Stimulated activated CD4-positive, alpha-beta T cell treated with anti-CD3 and anti-CD28 coated beads, Interleukin-1b, Interleukin-23, amount 100 ng/mL, for 1 hour (primary cell): ENCODE measurements at regions not wholly inside any gene's neighbourhood (a gene's known extent, or its start where the extent isn't known, plus 50 kb on each side); places are given as distances from the start of the nearest gene placed in this dataset.

Experiments used
- DNase-seq, 2 donors: peaks; one replicate each; pipeline ENCODE4 v3.0.0-alpha.2; 2020; ENCODE audit warnings: low read depth in 2 of 2

DNA sequence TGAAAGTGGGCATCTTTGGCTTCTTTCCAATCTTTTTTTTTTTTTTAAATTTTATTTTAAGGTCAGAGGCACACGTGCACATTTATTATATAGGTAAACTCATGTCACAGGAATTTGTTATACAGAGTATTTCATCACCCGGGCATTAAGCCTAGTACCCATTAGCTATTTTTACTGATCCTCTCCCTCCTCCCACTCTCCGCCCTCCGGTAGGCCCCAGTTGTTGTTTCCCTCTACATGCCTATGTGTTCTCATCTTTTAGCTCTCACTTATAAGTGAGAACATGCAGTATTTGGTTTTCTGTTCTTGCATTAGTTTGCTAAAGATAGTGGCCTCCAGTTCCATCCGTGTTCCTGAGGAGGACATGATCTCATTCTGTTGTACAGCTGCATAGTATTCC is 108.5 kb downstream of the CYB561 start:
- no peak for DNase-seq

DNA sequence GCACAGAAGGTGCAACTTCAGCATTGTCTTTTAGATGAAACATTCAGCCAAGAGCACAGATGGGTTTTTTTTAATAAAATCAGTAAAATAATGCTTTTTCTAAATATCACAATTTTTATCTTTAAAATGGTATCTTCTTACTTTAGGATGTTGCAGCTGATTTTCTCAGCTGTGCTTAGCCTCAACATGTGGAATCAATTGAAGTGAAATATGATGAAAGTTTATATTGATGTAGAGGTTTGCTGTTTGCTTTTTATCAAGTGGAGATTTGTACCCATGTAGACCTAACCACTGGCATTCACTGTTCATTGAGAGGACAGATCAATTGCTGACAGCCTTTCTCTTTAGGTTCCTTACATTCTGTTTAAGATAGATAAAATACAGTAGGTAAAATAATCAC is 107.8 kb downstream of the CYB561 start:
- DNase-seq: no peak

DNA sequence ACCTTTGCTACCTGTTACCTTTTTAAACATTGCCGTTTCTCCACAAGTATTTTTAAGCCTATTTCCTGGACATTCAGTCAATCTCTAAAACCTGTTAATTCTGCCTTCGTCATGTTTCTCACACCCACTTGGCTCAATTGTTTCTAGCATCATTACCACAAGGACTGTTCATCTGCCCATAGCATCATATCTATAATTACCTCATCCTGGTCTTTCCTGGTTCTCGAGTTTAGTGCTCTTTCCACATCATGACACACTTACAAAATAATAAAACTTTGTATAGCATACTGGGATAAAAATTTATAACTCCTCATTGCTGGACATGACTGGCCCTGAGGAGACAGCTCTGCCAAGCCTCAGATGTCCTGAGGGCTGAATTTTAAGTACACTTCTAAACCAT is 104.8 kb downstream of the CYB561 start:
- no peak for DNase-seq

DNA sequence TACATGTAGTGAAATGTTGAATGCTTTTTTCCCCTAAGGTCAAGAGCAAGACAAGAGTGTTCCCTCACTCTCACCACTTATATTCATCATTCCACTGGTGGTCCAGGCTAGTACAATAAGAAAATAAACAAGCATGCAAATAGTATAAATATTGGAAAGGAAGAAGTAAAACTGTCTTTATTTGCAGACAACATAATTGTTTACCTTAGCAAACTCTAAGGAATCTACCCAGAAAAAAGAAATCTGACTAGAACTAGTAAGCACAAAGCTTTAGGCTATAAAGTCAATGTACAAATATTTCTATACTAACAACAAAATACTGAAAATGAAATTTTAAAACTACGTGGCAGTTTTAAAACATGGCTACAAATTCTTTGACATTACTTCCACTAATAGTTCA is 101.7 kb downstream of the CYB561 start:
- DNase-seq: no peak

DNA sequence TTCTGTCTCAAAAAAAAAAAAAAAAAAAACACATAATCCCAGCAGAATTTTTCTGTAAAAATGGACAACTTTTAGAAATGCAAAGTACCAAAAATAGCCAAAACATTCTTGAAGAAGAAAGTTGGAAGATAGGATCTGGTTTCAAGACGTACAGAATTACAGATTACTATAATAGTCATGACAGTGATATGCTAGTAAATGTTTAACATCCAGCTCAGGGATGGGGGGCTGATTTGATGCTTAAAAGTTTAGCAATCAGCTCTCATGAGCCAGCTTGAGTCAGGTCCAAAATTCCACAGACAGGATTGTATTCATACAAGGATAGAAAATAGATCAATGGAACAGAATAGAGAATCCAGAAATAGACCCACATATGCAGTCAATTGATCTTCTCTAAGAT is 100.5 kb downstream of the CYB561 start:
- DNase-seq: no peak

DNA sequence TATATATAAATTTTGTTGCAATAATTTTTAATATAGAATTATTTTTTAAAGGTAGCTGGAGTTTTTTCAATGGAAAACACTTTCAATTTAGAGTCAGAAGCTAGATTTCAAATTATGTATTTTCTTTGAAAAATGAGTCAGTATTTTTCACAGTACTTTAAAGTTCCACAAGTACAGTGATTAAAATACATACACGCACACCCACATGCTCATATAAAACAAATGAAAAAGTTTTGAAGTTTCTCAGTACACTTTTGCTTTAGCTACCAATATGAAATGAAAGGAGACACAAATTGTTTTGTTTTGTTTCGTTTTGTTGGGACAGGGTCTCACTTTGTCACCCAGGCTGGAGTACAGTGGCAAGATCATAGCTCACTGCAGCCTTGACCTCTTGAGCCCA is 98.6 kb downstream of the CYB561 start:
- DNase-seq: no peak

DNA sequence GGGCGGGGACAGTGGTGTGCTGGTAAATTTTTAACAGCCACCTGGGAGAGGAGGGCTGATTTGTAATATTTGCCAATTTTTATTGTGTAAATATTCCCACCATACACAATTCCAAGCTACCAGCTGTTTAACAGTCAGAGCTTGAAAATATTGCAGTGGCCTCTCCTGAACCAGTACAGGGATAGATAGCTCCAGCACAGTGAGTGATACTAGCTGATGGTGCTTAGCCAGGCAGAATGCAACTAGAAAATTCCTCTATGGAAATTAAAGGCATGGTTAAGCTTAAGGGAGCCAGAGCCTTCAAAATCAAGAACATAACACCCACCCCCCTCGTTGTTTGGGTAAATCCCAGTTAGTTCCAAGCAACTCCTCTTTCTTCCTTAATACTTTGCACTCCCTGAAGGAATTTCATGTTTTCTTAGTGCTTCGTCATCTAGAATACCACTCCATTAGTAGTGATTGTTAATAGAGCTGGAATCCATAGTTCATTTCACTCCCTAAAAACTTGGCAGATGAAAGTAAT is 96.6 kb downstream of the CYB561 start:
- no peak for DNase-seq

DNA sequence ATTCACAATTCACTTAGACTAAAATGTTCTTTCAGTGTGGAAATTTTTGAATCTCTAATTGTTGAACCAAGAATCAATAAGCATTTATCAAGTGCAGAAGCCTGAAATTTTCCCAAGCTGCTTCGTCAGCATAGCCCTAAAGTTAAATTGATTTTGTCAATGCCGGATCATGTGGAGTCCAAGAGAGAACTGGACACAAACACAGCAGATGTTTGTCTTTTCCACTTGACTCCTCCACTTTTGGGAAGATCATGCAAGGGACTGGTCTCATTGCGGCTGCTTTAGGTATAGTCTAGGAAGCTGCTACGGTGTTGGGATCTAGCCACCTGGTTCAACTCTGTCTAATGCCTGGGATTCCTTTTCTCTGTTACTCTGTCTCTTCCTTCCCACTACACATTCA is 95.7 kb downstream of the CYB561 start:
- DNase-seq: no peak

DNA sequence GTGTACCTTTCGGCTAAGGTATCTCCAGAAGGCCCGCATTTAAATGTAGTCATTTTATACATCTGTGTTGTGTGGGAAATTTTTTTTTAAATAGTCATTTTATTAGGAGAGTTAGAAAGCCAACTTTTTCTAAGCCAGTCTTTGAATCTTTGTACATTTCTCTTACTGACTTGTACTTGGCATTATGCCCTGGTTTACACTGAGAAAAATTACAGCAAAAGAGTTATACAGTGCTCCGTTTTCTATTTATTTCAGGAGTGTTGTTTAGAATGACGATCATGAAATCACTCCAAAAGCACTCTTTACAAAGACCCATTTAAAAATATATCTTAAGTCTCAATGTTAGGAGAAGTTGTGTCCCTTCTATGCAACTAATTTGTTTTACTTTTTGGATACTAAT is 91.8 kb downstream of the CYB561 start:
- DNase-seq: no peak

DNA sequence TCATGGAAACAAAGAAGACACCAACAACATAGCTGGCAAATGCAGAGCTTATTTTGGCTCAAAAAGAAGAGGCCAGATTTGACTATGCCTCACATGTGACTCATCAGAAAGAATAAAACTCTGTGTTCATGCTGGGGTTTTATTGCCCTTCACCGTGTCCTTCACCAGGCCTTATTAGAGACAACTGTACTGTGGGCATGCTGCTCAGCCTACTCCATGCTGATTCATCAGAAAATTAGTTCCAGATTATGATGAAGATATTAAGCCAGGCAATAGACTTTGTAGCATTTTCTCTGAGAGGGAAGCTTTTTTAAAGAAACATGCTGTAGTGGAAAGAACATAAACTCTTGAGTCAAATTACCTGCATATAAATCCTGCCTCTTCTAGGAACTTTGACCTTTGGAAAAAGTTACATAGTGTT is 89.8 kb downstream of the CYB561 start:
- no peak for DNase-seq

DNA sequence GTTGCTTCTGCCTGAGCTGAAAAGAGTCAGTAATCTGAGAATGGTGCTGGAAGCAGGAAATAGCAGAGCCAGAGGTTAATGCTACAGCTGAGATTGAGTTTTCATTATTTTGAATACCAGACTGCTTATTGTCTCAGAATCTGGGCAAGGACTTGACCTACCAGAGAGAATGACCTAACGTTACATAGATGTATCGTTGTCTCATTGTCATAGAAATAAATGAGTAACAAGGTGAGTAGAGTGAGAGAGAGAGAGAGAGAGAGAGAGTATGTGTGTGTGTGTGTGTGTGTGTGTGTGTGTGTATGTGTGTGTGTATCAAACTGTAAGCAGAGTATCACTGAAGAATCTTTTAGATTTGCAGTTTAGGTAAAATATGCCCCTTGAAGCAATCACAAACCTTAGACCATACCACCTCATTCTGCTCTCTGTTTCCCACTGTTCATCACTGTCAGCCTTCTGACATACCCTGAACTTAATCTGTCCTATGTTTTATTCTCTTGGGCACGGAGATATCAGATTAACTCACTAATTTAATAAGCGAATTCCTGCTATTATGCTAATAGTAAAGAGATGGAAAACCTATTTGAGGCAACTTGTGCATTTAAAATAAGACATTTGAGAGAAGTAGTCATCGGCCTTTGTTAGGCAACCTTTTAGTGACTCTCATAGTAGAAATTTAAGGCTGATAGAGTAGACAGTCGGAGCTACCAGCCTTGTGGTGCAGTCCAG is 87.8 kb downstream of the CYB561 start:
- DNase-seq: no peak

DNA sequence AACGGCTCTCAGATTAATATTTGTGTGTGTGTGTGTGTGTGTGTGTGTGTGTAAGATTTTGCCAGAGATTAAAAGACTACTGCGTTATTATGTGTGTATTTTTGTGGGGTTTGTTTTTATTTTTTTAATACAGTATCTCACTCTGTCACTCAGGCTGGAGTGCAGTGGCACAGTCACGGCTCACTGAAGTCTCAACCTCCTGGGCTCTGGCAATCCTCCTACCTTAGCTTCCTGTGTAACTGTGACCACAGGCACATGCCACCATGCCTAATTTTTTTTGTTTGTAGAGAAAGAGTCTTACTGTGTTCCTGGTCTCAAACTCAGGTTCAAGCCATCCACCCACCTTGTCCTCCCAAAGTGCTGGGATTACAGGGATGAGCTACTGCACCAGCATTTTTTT is 87.2 kb downstream of the CYB561 start:
- DNase-seq: no peak

DNA sequence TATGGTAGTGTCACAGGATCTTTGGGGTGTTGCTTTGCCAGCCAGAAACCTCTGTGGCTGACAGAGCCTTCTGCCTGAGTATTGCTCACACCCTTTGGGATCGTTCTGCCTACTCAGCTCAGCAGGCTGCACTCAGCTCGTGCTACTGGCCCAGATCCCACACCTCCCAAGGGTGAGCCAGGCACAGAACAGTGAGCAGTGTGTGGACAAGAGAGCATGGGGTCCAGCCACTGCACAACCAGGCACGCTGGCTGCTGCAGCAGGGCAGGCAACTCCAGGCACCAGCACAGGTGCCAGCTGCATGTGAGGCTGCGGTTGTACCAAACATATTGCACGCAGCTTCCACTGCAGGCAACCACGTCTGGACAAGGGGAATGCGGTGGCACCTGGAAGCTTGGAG is 84.9 kb downstream of the CYB561 start:
- DNase-seq: no peak

DNA sequence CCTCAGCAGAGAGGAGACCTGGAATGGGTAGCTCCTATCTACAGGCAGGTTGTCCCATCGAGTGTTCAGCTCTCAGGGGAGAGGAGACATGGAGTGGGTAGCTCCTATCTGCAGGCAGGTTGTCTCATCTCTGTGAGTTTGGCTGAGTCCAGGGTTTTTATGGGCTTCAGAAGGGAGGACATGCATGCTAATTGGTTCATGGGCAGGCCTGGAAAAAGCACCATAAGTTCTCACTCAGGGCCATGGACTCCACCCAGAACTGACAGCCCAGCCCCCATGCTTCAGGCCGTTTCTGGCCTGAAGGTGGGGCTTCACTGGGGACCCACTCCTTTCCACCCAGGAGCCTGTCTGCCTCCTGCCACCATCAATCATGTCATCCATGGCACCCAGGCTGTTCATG is 84.0 kb downstream of the CYB561 start:
- no peak for DNase-seq

DNA sequence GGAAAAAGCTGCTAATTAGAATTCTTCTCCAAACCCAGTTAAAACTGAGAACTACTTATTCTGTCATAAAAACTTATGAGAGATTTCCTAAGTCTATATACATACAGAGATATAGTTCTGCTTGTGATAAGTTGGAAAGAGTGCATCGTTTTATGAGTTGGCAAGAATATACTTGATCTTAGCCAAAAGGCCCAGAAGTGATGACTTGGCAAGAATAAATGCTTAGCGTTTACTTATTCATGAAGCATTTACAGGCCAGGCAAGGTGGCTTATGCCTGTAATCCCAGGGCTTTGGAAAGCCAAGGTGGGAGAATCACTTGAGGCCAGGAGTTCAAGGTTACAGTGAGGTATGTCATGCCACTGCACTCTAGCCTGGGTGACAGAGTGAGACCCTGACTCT is 81.7 kb downstream of the CYB561 start:
- DNase-seq: no peak

DNA sequence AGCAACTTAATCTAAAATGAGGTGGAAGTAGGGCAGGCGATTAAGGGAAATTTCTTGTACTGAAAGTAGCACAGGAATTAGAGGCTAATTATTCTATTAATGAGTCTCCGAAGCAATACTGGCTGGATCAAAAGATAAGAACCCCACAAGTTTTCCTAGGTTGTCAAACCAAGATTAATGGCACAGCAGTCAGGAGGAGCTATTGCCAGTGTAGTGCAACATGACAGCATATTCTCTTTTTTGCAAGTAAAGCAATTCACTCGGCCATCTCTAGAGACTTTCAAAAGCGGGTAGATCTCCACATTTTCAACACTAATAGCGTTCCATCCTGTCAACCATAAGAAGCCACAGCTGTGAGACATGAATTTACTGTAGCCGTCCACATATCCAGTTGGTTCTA is 81.2 kb downstream of the CYB561 start:
- no peak for DNase-seq

DNA sequence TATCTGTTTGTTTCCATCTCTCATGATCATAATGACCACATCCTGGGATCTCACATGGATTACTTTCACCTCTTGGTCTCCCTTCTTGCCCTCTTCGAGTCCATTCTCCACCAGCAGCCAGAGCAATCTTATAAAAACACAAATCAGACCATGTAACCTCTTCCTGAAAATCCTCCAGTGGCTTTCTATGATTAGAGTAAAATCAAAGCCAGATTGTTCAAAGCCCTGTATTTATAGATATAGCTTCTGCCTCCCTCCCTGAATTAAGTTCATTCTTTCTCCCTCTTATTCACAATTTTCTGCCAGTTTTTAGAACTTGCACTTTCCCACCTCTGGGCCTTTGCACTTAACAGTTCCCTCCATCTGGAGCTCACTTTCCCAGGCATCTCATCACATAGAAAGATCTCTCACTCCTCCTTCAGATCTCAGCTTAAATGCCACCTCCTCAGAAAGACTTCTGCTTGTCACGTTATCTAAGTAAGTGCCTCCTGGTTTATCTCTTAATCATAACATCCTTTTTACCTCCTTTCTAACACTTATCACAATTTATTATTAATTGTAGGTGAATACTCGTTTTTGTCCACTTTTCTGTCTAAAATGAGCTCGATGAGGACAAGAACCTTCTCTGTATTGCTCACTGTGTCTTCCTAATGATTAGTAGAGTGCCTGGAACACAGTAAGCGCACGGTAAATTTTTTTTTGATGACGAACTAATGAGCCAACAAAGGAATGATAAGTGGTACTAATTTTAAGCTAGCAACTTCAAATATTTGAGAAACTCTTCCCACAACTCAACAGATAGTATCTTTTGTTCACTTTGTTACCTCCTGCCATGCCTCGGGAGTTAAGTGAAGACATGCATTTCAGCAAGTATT is 80.5 kb downstream of the CYB561 start:
- no peak for DNase-seq

DNA sequence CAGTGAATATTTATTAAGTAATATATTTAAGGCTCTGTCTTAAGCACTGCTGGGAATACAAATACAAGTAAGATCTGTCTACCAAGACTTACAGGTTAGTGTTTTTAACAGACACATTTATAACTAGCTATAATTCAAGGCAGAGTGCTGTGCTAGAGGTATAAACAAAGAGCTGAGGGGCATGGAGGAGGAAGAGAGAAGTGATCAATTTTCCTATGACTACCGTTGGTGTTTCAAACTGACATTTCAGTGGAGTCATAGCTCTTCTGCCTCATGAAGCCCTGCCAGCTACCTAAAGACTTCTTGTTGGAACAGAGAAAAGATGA is 79.9 kb downstream of the CYB561 start:
- no peak for DNase-seq

DNA sequence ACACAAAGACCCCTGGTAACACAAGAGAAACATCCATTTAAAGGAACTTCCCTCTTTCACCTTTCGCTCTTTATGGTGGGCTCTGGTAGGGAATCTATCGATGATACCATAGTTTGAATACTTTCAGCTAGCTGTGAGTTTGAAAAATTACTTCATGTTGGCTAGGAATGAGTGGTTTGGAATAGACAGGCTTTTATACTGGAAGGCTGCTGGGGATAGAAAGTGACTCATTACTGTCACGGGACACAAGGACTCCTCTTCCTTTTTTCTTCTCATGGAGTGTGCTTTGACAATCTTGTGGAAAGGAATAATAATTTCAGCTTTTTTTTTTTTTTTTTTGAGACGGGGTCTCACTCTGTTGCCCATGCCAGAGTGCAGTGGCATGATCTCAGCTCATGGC is 76.9 kb downstream of the CYB561 start:
- DNase-seq: no peak

DNA sequence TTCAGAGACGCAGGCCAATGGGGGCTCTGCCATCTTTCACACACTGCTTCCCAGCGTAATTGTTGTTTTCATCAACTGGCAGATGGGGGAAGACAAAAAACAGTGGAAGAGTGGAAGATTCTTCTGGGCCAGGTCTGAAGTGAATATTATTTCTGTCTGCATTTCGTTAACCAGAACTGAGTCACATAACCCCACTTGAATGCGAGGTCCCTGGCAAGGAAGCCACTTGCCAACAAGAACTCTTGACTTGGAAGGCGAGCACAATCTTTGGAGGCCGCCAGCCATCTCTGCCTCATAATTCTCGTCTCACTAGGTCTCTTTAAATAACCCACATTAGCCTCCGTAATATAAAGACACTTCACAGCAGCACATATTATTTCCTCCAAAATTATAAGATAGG is 75.4 kb downstream of the CYB561 start:
- no peak for DNase-seq

DNA sequence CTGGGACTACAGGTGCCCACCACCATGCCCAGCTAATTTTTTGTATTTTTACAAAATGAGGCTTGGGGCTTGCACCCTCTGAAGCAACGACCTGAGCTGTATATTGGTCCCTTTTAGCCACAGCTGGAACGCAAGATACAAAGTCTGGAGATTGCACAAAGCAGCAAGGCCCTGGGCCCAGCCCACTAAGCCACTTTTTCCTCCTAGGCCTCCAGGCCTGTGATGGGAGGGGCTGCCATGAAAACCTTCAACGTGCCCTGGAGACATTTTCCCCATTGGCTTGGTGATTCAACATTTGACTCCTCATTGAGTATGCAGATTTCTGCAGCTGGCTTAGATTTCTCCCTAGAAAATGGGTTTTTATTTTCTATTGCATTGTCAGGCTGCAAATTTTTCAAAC is 69.2 kb downstream of the CYB561 start:
- DNase-seq: no peak

DNA sequence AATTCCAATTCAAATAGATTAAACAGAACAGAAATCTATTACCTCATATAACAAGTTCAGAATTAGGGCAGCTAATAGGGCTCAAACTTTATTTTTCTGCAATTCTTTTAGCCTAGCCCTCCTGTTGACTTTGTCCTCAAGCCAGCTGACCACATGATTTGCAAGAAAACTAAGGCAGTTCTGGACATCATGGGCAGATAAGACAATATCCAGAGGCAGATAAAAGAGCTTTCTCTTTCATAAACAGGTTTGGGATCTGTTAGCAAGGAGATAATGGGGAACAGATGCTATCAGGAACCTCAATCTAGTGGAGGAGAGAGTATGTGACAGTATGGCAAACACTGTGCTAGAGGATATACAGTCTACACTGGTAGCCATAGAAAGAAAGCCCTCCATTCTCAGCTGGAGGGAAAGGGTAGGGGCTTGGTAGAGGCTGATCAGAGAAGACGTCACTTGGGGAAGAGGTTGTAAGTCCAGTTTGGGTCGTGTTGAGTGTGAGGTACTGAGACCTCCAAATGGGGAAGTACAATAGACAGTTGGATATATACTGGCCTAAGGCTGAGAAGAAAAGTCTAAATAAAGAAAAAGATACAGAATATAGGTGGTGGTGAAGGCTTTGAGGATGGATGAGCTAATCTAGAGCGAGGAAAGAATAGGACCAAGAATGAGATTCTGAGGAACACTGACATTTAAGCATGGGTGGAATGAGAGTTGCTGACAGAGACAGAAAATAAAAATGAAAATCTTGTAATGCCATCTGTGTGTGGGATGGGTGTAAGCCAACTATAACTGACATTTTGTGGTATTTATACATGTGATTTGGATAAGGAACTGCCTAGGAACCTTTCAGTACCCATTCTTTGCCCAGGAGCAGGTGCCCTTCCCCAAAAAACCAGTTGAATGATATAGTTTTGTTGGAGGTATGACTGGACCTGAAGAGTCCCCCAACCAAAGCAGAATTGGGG is 67.4 kb downstream of the CYB561 start:
- no peak for DNase-seq
